Esophagus squamous epithelium (tissue), 5 donors: ENCODE measurements at regions not wholly inside any gene's neighbourhood (a gene's known extent, or its start where the extent isn't known, plus 50 kb on each side); places are given as distances from the start of the nearest gene placed in this dataset.

Experiments
- DNase-seq: peaks from one replicate; lab custom pipeline; 2025; lab: John Stamatoyannopoulos, UW
- H3K27ac ChIP-seq, 4 donors: fragments of 200-600 bp; sonication (generic); one replicate each; pipeline ENCODE4 v1.5.1; 2016 to 2019; ENCODE audit warnings: mild to moderate bottlenecking in 1 of 4
- H3K27me3 ChIP-seq, 4 donors: fragments of 200-600 bp; sonication (generic); 1 replicate in 3 of 4; 2 replicates in 1 of 4; pipeline versions ENCODE4 v1.5.1 to v1.6.0; 2017 to 2021; ENCODE audit warnings: antibody characterized with exemption in 1 of 4
- H3K36me3 ChIP-seq, 3 donors: fragments of 200-600 bp; sonication (generic); one replicate each; pipeline ENCODE4 v1.5.1; 2016 to 2019
- H3K4me1 ChIP-seq, 3 donors: fragments of 200-600 bp; sonication (generic); one replicate each; pipeline ENCODE4 v1.5.1; 2017 to 2019
- H3K4me3 ChIP-seq, 4 donors: fragments of 200-600 bp; sonication (generic); 1 replicate in 3 of 4; 2 replicates in 1 of 4; pipeline ENCODE4 v1.5.1; 2016 to 2019; ENCODE audit warnings: mild to moderate bottlenecking in 2 of 4, moderate library complexity in 1 of 4
- H3K9me3 ChIP-seq, 3 donors: fragments of 200-600 bp; sonication (generic); one replicate each; pipeline ENCODE4 v1.5.1; 2016 to 2019
- POLR2A ChIP-seq, 4 donors: fragments of 450-650 bp; IDR thresholded peaks; one replicate each; pipeline ENCODE4 v1.6.1; 2017; ENCODE audit warnings: antibody characterized with exemption in 4 of 4, mild to moderate bottlenecking in 4 of 4, moderate library complexity in 3 of 4
- WGBS, 2 donors: methylation state at CpG; one replicate each; pipeline ENCODE4 v1.1.5; 2018; 5-methylcytosine and 5-hydroxymethylcytosine counted together
- intact Hi-C: fragments of 100-400 bp; cut with DNase I; formaldehyde crosslinking; loops from one replicate; pipeline ENCODE4 v1.15.0; 2022
- TF ChIP-seq, protein P1 (sequence below), 6 experiments: fragments of 450-650 bp in 4 of 6; fragments of 200-600 bp in 2 of 6; sonication (generic) in 2 of 6; IDR thresholded peaks; one replicate each; pipeline ENCODE4 v1.5.1; 2016 to 2019; ENCODE audit warnings: antibody characterized with exemption in 6 of 6, mild to moderate bottlenecking in 4 of 6, moderate library complexity in 4 of 6
- donor health status: DM: yes; HTN: yes; CAD: no.

DNA sequence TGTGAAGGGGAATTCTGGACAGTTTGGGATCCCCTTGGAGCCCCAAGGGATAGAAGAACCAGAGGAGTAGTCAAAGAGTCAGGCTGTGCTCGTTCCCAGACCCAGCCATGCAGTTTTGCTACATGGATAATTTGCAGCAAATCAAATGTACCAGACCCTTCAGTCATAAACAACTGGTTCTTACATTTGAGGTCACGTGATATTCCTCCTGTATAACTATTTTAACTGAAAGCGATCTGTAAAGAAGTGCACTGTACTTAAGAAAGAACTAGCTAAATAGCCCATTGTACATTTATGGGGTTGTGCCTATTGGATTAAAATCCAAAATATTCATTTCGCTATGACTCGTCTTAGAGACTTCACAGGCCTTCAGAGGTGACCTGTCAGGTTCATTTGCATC lies 550.2 kb upstream of the TENM3 start:
- no peaks in the 10 kb centered on the region for H3K4me1 ChIP-seq
- no peaks in the 10 kb centered on the region for H3K27me3 ChIP-seq
- intact Hi-C loops = no loop called here
- no peak for DNase-seq
- 73 to 79% methylated on average over 5 of the region's 5 CpGs for WGBS, 2 donors
- H3K9me3 ChIP-seq = no peaks in the 10 kb centered on the region
- no peak overlapping the region for H3K27ac ChIP-seq
- H3K36me3 ChIP-seq = no peaks in the 10 kb centered on the region
- TF ChIP-seq POLR2A (IDR thresholded peaks at IDR 0.05) = no peak
- TF ChIP-seq, protein P1, sequence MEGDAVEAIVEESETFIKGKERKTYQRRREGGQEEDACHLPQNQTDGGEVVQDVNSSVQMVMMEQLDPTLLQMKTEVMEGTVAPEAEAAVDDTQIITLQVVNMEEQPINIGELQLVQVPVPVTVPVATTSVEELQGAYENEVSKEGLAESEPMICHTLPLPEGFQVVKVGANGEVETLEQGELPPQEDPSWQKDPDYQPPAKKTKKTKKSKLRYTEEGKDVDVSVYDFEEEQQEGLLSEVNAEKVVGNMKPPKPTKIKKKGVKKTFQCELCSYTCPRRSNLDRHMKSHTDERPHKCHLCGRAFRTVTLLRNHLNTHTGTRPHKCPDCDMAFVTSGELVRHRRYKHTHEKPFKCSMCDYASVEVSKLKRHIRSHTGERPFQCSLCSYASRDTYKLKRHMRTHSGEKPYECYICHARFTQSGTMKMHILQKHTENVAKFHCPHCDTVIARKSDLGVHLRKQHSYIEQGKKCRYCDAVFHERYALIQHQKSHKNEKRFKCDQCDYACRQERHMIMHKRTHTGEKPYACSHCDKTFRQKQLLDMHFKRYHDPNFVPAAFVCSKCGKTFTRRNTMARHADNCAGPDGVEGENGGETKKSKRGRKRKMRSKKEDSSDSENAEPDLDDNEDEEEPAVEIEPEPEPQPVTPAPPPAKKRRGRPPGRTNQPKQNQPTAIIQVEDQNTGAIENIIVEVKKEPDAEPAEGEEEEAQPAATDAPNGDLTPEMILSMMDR (IDR thresholded peaks at IDR 0.05) = no peak
- no peak overlapping the region for H3K4me3 ChIP-seq

DNA sequence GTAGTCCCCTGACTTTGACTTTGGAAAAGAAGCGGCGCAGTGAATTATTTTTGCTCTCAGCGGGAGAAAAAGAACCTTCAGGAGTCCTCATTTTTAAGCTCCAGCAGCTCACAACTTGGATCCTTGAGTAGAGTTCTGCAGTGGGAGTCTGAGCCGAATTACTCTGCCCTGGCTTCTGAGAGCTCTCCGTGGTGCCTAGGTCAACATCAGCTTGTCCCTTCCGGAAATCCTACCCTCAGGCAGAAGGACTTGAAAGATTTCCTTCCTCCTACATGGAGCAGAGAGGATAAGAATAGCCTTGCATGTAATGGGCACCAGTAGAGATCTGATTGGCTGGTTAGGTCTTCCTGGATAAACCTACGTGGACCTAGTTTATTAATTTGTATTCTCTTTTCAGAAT lies 549.7 kb upstream of the TENM3 start:
- Histone ChIP-seq H3K36me3 (no peaks in the 10 kb centered on the region), H3K27me3 (no peaks in the 10 kb centered on the region), H3K9me3 (no peaks in the 10 kb centered on the region), H3K4me1 (no peaks in the 10 kb centered on the region), H3K27ac (no peak overlapping the region), H3K4me3 (no peak overlapping the region)
- TF ChIP-seq POLR2A (IDR thresholded peaks at IDR 0.05) = no peak
- TF ChIP-seq, protein P1 (IDR thresholded peaks at IDR 0.05) = no peak
- WGBS, 2 donors = 71 to 73% methylated on average over 7 of the region's 7 CpGs
- no peak for DNase-seq
- intact Hi-C loops = no loop called here

DNA sequence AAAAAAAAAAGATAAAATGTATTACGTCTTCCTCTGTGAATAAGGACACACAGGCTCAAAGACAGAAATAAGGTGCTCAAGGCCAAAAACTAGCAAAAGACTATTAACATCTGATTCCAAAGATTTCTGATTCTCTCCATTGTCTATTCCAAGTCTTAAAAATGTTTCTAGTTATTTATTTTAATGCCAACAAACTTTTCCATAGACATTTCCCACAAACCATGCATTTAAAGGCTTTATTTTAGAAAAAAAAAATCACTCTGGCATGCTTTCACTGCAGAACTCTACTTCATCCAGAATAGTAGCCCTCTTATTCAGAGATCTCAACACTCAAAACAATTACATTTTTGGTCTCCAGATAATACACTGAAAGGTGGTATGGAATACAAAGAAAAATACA lies 545.0 kb upstream of the TENM3 start:
- H3K27ac ChIP-seq = no peak overlapping the region
- no peak for DNase-seq
- no peaks in the 10 kb centered on the region for H3K4me1 ChIP-seq
- H3K36me3 ChIP-seq = no peaks in the 10 kb centered on the region
- no peaks in the 10 kb centered on the region for H3K9me3 ChIP-seq
- intact Hi-C loops = no loop called here
- 69 to 90% methylated on average over 1 of the region's 1 CpG for WGBS, 2 donors
- no peak for TF ChIP-seq POLR2A (IDR thresholded peaks at IDR 0.05)
- TF ChIP-seq, protein P1 (IDR thresholded peaks at IDR 0.05) = no peak
- H3K4me3 ChIP-seq = no peak overlapping the region
- H3K27me3 ChIP-seq = no peaks in the 10 kb centered on the region

DNA sequence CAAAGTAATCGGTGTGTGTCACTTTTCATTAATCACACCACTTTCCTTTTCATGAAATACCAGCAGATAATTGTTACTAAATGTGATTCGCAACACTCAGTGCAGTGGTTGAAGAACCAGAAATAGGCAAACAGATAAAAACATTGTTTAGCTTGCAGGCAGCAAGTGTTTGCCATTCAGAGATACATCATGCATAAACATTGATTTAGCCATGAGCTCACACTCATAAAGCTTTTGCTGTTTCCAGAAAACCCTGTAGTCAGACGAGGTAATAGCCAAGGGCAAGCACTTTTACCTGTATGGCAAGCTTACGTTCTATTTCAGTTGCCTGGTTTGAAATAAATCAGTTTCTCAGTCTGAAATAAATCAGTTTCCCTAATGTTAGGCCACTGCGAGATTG lies 542.0 kb upstream of the TENM3 start:
- Histone ChIP-seq H3K4me3 (no peak overlapping the region), H3K9me3 (no peaks in the 10 kb centered on the region), H3K27me3 (peaks cover 0 to 4% (median 0%) of the 10 kb centered on the region in 4 donors), H3K27ac (no peak overlapping the region), H3K36me3 (no peaks in the 10 kb centered on the region), H3K4me1 (no peaks in the 10 kb centered on the region)
- intact Hi-C loops = no loop called here
- TF ChIP-seq POLR2A (IDR thresholded peaks at IDR 0.05) = no peak
- TF ChIP-seq, protein P1 (IDR thresholded peaks at IDR 0.05) = no peak
- WGBS, 2 donors = 50 to 58% methylated on average over 5 of the region's 5 CpGs
- no peak for DNase-seq

DNA sequence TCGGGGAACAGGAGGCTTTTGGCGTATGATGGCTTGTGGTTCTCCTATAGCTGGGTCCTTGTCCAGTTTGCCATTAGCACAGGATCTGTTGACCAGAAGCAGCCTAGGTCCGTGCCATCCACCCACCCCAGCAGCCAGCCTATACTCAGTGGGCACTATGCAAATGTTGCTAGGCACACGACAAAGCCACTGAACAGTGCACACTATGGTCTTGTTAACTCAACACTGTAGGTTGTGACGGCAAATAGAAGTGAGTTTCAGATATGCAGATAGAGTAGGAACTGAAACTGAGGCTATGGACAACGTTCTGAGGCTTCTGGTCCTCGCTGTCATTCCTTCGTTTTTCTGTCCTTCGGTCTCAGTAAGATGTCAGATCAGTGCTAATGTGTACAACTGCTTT lies 541.3 kb upstream of the TENM3 start:
- no peak for DNase-seq
- H3K9me3 ChIP-seq = no peaks in the 10 kb centered on the region
- intact Hi-C loops = no loop called here
- H3K4me3 ChIP-seq = no peak overlapping the region
- H3K36me3 ChIP-seq = no peaks in the 10 kb centered on the region
- 81% methylated on average over 9 of the region's 9 CpGs for WGBS, 2 donors
- peaks cover 0 to 4% (median 0%) of the 10 kb centered on the region in 4 donors for H3K27me3 ChIP-seq
- no peak overlapping the region for H3K27ac ChIP-seq
- H3K4me1 ChIP-seq = no peaks in the 10 kb centered on the region
- TF ChIP-seq POLR2A (IDR thresholded peaks at IDR 0.05) = no peak
- TF ChIP-seq, protein P1 (IDR thresholded peaks at IDR 0.05) = no peak
